ENCODE measurements at regions not wholly inside any gene's neighbourhood (a gene's known extent, or its start where the extent isn't known, plus 50 kb on each side); places are given as distances from the start of the nearest gene placed in this dataset.

- TF ChIP-seq POLR2A (IDR thresholded peaks at IDR 0.05), result no peak
- TF ChIP-seq CTCF (IDR thresholded peaks at IDR 0.05), result no peak
Measured at GRCh38 chr12:25718081-25718731, 165.1 kb upstream of the LMNTD1 start.

Measured in heart left ventricle (tissue), 13 donors.